Fibroblast of skin of right biceps (primary cell): ENCODE measurements at regions not wholly inside any gene's neighbourhood (a gene's known extent, or its start where the extent isn't known, plus 50 kb on each side); places are given as distances from the start of the nearest gene placed in this dataset.
"Not testable (repeated sequence)": the region's sequence is repeated elsewhere in the genome, so short reads cannot be mapped to it uniquely, and the experiment has no call there.

Experiments used
- DNase-seq: peaks from one replicate; pipeline ENCODE4 v3.0.0-alpha.2; 2013

DNA sequence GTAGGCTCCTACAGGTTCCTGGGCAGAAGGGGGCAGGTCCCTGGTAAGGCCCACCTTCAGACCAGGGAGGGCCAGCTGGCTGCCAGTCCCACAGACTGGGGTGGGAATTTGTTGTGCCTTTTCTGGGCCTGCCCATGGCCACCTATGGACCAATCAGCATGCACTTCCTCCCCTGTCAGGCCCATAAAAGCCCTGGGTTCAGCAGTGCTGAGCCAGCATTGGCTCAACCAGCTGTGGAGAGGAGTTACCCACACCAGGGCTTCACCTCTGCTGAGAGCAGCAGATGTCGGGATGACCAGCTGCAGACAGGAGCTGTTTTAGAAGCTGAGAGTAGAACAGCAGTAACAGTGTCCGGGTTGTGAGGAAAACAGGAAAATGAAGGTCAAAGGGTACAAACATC, 373.4 kb upstream of the ACO1 start:
- DNase-seq: no peak

DNA sequence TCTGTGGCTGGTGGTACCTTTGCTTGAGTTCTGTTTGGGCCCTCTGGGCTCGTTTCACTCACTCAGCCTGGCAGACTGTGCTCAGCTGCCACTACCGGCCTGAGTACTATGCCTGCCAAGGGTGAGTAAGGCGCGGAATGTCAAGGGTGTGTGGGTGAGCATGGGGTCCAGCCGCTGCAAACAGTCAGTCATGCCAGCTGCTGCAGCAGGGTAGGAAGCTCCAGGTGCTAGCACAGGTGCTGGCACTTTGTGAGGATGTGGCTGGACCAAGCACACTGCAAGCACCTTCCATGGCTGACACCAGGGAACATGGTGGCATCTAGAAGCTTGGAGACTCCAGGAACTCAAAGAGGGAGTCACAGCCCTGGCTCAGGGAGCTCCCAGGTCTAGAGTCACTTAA, 368.6 kb upstream of the ACO1 start:
- DNase-seq: no peak

DNA sequence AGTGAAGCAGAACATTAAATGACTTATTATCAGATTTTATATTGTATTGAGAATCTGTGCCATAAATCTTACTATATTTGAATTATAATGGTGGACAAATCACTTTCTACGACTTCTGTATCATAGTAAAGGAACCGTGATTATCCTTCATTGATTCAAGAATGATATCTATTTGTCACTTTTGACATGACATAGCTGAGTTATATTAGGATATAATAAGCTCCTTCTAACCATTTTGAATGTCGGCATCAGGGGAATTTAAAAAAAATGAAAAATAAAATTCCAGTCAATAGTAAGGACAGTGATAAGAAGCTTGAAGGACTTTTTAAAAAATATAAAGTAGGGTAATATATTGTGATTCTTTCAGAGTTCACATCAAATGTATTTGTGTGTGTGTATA, 338.9 kb upstream of the ACO1 start:
- no peak for DNase-seq

DNA sequence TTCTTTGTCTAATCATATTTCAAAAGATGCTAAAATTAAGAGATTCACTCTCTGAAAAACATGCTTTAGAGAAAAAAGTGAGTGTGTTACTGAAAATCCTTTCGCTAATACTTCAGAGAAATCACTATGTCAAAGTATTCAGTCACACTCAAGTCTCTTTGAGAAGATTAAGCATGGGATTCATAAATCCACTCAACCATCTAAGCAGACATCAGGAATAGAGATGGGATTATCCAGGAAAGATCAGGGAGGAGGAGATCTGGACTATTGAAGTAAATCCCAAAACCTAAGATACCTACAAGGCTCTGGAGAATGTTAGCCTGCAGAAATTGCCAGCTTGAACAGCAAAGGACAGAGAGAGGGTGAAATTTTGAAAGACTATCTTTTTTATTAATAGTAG, 317.2 kb upstream of the ACO1 start:
- no peak for DNase-seq

DNA sequence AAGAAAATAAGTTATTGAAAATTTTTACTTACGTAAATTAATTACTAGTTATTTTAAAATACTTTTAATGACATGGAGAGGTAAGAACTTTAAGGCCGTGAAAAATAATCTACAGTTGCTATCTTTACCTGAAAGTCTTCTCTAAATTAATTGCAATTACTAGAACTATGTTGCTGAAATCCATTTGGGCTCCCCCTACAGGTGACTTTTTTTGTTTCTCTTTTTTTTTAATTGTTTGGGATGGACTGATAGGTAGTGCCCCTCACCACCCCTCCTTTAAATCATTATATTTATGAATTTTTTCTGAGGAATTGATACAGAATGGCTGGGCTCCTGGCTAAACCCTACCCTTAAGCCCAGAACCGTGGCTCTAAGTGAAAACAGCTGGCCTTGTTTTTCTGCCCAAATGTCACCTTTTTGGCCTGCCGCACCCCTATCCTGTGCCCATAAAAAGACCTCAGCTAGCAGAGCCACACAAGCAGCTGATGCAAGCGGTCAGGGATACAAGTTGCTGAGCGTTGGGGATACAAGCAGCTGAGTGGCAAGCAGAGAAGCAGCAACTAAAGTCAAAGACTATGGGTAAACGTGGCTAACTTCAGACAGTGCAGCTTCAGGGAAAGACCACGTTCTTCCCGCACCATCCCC, 315.2 kb upstream of the ACO1 start:
- DNase-seq: no peak

DNA sequence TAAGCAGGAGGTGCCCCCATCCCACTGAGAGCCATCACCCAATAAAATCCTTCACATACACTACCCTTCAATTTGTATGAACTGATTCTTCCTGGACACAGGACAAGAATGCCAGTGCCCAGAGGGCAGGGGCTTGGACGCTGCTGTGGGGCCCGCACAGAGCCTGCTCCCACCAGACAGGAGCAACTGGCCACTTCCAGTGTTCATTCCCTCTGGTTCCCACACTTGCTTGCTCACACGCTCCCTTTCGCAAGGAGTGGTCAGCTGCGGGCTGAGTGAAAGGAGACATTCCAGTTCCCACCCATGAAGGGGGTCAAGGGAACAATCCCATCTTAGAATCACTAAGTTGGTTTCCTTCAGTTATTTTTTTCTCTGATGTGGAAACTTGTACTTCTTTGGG, 314.5 kb upstream of the ACO1 start:
- DNase-seq: no peak

DNA sequence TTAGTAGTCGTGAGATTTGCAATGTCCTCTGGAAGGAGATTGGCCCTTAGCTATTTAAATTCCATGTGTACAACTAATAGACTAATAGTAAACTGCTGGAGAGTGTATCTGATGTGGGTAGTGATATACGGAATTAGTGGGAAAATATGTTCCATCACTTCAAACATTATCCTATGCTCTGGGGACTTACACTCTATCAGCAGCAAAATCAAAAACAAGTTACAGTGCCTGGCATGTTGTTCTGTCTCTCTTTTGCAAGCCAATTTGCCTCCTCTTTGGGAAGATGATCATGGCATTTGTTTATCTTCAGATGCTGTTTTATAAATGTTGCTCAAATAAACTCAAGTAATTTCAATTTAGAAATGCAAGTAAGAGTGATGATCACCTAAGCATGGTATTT, 311.9 kb upstream of the ACO1 start:
- DNase-seq: no peak

DNA sequence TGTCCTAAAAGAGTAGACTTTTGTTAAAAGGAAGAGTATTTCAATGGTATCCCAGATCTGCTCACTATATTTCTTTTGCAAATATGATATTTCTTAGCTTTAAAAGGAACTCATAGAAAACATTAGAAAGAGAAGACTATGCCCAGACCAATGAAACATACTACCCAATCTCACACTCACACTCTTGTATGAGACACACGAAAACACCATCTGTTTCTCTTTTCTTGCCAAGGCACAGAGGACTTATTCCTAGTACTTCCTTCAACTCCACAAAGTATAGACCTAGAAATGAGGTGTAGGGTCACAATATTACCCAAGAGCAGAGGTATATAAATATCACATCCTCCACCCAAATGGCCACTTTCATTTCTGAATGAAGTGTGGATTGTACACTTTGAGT, 292.4 kb upstream of the ACO1 start:
- DNase-seq: no peak

DNA sequence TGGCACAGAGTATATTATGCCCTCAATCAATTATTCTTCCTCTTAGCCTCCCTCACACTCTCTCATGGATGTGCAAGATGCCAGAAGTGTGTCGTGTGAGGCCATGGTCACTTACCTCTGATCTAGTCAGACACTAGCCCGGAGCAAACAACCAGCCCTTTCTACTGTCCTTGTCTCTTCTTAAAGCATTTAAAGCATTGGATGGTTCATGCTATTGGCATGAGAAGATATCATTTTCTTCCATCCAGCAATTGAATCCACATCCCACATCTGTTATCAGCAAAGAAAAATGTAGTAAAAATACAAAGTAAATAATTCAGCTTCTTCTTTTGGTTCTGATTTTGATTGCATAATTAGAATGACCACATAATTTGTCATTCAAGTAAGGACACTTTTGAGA, 267.2 kb upstream of the ACO1 start:
- no peak for DNase-seq

DNA sequence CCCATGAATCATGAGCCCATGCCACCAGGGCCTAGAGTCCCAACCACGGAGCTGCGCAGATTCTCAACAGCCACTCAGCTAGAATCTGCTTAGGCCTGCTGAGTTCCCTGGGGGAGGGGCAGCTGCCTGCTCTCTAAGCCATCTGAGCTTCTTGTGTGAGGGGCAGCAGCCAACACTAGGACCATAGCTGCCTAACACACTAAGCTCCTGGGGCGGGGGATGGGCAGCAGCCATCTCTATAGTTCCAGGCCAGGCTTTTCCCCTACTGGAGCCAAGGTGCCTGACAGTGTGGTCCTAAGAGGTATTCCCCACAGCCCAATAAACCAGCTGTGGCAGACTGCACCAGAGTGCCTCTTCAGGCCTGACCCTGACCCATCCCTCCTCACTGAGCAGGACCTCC, 255.9 kb upstream of the ACO1 start:
- no peak for DNase-seq

DNA sequence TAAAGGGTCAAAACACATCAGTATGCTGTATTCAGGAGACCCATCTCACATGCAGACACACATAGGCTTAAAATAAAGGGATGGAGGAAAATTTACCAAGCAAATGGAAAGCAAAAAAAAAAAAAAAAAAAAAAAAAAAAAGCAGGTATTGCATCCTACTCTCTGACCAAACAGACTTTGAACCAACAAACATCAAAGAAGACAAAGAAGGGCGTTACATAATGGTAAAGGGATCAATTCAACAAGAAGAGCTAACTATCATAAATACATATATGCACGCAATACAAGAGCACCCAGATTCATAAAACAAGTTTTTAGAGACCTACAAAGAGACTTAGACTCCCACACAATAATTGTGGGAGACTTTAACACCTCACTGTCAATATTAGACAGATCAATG, 253.7 kb upstream of the ACO1 start:
- DNase-seq: not testable (repeated sequence)

DNA sequence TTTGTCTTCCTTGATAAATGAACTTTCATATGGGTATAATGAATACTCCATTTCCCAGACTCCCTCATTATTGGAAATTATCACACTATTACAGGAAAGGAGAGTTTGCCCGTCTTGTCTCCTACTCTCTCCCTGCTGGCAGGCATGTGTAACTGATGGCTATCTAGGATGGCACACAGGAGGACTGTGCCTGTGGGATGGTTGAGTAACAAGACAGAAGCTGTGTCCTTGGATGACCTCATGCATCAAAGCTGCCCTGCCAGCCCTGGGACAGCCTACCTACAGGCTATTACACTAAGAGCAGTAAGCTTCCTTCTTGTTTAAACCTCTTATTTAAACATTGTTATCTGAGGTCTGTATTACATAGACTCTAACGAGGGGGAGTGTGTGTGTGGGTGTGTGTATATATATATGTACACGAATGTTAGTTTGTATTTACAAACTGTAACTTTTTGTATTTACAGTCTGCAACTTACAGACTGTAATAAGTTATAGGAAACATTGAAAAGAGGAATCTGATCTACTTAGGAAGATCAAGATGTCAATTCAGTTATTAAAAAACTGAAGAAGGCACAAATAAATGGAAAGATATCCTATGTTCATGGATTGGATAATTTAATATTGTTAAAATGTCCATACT, 247.6 kb upstream of the ACO1 start:
- DNase-seq: no peak

DNA sequence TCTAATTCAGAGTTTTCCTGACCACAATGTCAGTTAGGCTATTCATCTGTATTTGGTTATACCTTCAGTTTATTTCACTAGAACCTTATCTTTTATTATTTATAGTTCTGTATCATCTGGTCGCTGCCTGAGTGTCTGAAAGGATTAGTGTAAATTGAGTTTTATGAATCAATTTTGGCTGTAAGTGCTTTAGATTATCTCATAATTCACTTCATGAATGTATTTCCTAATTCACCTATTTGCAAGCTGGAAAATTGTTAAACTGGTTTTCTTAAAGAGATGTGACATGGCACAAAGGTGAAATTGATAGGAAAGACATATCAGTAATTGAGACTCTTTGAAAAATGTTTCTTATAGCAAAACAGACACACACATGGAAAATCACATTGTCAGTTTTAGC, 242.4 kb upstream of the ACO1 start:
- DNase-seq: no peak

DNA sequence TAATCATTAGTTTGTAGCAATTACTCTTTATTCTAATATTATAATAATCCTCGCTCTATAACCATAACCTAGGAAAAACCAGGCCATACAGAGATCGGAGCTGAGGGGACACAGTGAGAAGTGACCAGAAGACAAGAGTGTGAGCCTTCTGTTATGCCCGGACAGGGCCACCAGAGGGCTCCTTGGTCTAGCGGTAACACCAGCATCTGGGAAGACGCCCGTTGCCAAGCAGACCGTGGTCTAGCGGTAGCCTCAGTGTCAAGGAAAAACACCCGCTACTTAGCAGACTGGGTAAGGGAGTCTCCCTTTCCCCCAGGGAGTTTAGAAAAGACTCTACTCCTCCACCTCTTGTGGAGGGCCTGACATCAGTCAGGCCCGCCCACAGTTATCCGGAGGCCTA, 235.9 kb upstream of the ACO1 start:
- DNase-seq: not testable (repeated sequence)

DNA sequence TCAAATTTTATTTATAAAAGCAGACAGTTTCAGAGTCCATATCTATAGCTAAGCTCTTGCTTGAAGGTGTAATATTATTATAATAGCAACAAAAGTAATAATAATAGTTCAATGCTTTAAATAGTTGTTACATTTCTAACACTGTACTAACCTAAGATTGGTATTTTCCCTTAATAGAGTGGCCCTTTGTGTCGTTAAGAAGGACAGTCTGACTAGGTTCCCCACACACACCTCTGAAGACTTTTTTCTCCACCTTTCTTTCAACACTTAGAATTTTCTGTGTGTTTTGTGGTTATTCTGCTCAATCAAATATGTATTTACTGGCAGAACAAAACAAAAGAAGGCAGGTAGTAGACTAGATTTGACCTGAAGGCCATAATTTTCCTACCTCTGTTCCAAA, 223.2 kb upstream of the ACO1 start:
- no peak for DNase-seq

DNA sequence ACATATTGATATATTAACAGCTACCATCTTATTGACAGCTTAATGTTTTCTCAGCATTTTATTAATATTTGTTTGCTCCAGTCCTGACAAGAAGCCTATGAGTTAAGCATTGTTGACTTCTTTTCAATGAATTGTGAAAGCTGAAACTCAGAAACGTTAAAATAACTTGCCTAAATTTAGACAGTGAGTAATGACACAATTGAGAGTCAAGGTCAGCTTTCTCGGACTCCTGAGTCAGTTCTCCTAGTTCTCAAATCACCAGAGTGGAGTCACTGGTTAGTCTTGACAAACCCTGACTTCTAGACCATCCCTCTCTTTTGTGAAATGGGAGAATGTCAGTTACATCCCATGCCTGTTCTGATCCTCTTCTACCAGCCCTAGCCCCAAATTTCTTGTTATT, 222.7 kb upstream of the ACO1 start:
- no peak for DNase-seq

DNA sequence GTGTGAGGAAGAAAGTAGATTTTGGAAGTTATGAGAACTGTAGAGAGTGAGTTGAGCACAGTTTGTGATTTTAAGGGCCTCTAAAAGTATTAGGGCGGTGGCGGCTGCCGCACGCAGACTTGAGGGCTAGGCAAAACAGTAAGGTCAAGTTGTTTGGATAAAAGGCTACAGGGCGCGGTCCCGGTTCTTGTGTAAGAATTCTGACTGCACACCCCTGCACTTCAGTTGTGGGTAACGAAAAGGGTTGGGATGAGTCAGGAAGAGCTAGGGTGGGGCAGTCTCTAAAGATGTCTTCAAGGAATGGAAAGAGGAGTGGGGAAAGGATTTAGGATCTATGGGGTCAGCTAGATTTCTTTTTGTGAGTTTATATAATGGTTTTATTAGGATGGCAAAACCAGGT, 218.1 kb upstream of the ACO1 start:
- DNase-seq: not testable (repeated sequence)

DNA sequence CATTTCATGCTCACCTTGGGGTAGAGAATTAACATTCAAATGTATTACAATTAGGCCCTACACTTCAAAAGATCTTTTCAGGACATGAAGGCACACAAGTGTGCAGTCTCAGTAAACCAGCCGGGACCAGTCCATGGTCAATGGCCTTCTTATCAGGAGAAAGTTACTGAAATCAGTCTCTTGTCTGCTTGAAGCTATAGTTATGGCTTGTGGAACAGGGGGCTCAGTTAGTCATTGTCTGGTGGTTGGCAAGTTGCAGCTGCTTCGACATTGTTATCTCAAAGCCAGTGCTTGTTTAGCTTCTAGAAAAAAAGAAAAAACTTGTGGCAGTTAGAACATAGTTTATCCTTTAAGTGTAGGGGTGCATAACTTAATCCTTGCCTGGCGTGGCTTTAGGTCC, 213.1 kb upstream of the ACO1 start:
- DNase-seq: no peak

DNA sequence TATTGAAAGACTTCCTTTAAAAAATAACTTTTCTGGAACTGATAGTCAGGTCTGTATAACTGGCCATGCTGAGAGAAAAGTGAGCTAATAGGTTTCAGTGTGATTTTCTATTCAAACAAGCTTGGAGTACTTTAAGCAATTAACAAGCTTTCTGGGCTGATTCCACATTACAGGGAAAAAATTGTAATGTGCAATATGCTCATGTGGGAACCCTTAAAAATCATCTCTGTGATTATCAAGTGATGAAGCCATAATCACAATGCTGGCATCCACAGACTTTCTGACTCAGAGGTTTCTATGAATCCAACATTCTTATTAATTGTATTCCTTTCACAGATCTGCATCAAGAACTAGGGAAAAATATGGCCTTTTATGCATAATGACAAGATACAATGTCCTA, 212.2 kb upstream of the ACO1 start:
- no peak for DNase-seq

DNA sequence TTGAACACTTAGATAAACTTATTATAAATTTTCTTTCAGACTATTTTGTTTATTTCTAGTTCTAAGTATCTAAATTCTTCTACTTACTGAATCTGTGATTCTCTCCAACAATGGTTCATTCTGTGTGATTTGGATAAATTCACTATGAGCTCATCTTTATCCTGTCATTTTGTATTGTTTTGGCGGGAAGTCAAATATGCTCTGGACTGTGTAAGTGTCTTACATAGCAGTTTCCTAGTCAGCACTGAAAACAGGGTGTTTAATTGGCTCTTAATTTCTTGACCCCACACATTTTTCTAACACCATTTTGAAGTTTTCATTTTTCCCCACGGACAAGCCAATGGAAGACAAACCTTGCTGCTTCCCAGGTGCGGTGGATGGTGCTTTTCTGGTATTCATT, 207.0 kb upstream of the ACO1 start:
- no peak for DNase-seq

DNA sequence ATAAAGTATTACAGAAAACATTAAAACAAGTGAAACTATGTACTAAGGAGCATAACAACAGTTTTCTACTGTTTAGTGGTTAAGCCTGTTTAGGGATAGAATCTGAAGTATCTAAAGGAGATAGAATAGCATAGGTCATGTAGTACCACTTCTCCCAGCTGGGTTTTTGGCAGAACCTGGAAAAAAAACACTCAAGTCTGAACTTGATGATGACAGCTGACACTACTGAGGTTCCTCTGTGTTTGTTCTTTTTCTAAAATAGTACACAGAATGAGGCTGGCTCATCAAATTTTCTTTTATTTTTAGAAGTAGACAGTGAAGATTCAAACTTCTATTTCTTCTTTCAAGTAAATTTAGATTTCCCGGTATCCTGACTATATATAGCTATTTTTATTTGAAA, 203.8 kb upstream of the ACO1 start:
- DNase-seq: no peak

DNA sequence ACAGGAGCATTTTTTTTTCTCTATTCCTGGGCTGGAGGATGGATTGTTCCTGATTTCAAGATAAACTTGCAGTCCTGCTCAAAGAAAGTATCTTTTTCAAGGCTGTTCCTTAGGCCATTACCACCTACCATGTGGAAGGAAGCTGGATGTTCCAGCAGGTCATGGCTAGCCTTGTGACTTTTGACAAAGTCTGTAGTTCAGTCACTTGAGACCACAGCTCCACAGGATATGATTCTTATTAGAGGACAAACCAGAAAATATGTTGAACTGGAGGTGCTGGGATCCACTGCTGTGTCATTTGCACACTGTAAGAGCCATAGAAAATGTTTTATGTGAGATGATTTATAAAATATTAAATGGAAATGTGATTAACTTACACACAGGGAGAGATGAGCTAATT, 184.2 kb upstream of the ACO1 start:
- no peak for DNase-seq

DNA sequence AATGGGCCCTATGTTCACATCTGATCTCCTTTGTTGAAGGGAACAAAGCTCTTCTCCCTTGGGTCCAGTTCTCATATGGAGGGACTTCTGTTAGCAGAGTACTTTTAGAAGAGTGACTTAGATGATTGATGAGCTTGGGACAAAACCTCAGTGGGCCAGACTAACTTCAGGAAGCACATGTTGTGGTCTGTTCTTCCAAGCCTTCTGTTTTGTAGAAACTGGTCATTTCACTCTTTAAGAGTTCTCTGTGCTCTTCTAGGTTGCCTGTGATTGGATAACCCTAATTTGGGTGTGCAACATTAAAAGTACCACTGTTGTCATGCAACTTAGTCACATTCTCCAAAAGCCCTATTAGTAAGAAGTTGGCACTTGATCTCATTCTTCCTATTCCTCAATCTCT, 183.5 kb upstream of the ACO1 start:
- no peak for DNase-seq

DNA sequence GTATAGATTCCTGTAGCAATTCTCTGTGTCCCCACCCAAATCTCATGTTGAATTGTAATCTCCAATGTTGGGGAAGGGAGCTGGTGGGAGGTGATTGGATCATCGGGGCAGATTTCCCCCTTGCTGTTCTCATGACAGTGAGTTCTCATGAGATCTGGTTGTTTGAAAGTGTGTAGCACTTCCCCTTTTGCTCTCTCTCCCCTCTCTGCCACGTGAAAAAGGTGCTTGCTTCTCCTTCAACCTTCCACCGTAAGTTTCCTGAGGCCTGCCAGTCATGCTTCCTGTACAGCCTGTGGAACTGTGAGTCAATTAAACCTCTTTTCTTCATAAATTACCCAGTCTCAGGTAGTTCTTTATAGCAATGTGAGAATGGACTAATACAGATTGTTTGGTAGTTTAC, 175.3 kb upstream of the ACO1 start:
- DNase-seq: not testable (repeated sequence)

DNA sequence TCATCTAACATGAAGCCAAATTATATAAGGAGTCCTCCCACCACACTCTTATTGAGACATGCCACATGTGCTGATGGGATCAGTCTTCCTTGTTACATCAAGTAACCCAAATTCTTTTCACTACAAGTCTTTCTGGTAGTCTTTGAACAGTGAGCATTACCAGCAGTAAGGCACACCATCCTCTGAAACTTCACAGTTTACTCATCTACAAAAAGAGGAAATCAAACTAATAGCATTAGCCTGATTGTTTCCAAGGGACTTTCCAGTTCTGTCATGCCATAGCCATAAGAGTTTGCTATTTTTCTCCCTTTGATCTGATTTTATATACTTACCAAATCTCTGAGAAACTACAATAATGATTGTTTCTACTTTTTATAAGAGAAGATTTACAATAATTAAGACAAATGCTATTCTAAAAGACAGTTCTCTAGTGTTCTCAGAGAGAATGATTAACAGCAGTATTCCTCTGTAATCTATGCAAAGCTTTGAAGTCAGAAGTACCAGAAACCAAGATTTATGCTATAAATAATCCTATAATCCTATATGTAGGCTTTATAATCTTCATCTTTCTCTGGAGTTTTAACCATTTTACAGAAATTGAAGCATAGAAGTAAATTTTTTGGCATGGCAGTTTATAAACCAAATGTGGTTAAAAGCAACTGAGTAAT, 166.2 kb upstream of the ACO1 start:
- DNase-seq: no peak
